H1 (cell line): ENCODE measurements at regions not wholly inside any gene's neighbourhood (a gene's known extent, or its start where the extent isn't known, plus 50 kb on each side); places are given as distances from the start of the nearest gene placed in this dataset.

Experiments used
- CBX5 ChIP-seq: fragments of 300-800, 300-1000 bp; sonication (generic); IDR thresholded peaks from 2 replicates; pipeline ENCODE4 v1.7.1; 2016; ENCODE audit warnings: antibody characterized with exemption, low read length, low read depth
- CTCF ChIP-seq, 3 experiments: IDR thresholded peaks; 1 replicate in 2 of 3; 2 replicates in 1 of 3; pipeline versions ENCODE4 v1.5.1 to v1.6.1; 2011; ENCODE audit warnings: low read length in 3 of 3, mild to moderate bottlenecking in 3 of 3, inconsistent platforms in 2 of 3, low read depth in 1 of 3, moderate library complexity in 1 of 3; ENCODE audit not compliant: insufficient read depth in 1 of 3; ENCODE audit errors: control extremely low read depth in 1 of 3

DNA sequence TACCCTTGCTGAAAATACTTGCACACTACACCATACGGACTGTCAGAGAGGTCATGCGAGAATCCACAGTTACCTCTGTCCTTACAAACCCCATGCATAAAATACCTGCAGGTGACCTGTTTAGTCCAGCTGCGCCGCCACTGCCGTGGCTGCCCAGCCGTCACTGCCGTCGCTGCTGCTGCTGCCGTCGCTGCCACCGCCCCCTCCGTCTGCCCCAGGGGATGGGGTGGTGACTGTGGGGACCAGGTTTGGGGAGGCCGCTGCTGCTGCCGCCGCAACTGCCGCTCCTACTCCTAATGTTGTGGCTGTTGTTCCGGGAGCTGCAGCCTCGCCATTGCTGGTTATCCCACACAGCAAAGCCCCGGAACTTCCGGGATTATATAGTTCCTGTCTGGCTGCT, 141.8 kb upstream of the ZCCHC13 start (continued):
- no peak for TF ChIP-seq CTCF (IDR thresholded peaks at IDR 0.05; ENCODE audit: control extremely low read depth in 1 of 3, insufficient read depth in 1 of 3, low read depth in 1 of 3, low read length in 3 of 3)
- TF ChIP-seq CBX5: no peak
